GM19043 (cell line): ENCODE measurements at regions not wholly inside any gene's neighbourhood (a gene's known extent, or its start where the extent isn't known, plus 50 kb on each side); places are given as distances from the start of the nearest gene placed in this dataset.

Source experiments
- ATAC-seq: cut with Tn5 transposase; IDR thresholded peaks from one replicate; pipeline ENCODE4 v1.9.1; 2021; ENCODE audit warnings: low read depth; ENCODE audit not compliant: unreplicated experiment

- ATAC-seq: no peak
Measured at GRCh38 chr9:117490199-117490598, 75.3 kb upstream of the ASTN2 start.

GRCh38 chr9:117488659-117489058 is 73.8 kb upstream of the ASTN2 start:
- no peak for ATAC-seq

DNA sequence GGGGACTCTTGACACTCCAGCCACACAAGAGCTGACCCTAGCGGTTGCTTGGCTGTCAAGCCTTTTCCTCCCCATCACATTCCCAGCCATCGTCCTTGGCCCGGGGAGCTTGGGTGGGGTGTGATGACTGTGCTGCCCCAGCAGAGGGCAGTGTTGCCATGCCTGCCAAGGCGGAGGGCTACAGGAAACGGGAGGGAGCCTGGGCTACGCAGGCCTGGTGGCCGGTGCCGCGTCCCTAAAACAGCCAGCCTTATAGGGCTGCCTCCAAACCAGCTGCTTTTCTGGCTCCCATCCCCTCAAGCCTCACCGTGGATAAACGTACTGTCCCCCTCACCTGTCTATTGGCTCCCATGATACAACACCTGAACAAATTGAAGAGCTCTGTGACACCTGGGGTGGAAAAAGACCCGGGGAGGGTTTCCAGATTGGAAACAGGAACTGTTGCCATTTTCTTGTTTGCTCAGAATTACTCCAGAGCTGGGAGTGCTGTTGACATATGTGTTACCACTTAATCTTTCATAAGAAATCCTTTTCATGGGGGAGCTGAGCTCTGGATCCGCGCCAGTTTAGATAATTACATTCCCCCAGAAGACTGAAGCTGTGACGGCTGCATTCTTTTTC is 72.8 kb upstream of the ASTN2 start:
- peak; percentile 96 for ATAC-seq

DNA sequence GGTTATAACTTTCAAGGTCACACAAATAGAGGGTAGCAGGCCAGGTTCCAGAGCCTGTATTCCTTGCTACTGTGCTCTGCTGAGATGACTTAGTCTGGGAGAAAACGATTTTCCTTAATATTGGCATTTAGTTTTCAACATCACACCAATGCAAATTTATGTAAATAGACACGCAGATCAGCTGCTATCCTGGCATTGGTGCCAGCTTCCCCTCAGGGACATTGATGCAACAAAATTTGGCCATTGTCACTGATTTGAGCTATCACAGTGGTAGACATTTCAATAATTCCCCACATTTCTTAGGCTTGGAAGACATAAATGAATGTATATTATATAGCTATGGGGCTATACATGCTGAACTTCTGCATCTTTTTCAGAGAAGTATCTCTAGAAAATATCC is 71.6 kb upstream of the ASTN2 start:
- ATAC-seq: no peak

DNA sequence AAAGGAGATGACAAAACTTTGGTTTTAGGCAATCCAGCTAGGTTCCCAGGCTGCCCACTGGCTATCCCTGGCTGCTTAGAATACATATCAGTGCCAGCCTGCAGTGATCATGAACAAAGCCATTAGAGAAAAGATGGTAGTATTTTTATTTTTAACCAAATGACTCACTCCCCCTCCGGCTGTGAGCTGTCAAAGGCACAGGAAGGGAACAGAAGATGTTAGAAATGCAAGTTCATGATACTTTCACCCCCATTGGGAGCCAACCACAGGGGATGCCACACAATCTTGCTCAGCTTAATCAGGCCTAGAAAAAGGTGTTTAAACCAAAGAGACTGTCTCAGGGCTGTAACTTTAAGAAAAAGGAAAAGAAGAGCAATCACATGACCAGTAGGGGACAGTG is 70.3 kb upstream of the ASTN2 start:
- no peak for ATAC-seq

GRCh38 chr9:117480729-117481128 is 65.9 kb upstream of the ASTN2 start:
- no peak for ATAC-seq

DNA sequence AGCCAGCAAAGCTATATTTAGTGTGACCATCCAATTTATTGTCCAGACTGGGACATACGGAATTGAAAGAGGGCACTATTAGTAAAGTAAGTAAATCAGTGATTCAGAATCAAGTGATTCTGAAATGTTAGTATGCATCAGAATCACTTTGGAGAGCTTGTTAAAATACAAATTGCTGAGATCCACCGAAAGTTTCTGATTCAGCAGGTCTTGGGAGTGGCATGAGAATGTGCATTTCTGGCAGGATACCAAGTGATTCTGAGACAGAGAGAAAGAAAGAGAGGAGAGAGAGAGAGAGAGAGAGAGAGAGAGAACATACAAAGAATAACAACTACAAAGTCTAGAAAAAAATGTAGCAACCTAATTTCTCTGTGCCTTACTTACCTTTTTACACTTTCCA is 65.4 kb upstream of the ASTN2 start:
- ATAC-seq: no peak

- no peak for ATAC-seq
Measured at GRCh38 chr9:117473293-117473692, 58.4 kb upstream of the ASTN2 start.

GRCh38 chr9:117470902-117471301 is 56.0 kb upstream of the ASTN2 start:
- no peak for ATAC-seq

DNA sequence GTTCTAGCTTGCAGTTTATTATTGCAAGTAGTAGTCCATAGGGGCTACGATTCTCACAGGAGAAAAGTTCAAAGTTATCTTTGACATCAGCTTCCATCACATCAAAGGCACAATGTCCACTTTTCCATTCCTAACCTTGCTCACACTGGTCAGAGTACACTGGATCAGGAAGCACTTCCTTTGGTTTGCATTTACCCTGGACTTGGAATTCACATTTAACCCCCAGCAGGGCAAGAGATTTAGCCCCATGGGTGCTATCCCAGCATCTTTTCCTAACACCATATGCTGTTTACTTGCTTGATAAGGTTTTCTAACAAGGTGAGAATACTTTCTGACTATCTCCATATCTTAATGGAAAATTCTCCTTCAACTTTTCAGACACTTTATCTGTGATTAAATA is 55.6 kb upstream of the ASTN2 start:
- no peak for ATAC-seq

- no peak for ATAC-seq
Measured at GRCh38 chr9:117466111-117466510, 51.3 kb upstream of the ASTN2 start.

DNA sequence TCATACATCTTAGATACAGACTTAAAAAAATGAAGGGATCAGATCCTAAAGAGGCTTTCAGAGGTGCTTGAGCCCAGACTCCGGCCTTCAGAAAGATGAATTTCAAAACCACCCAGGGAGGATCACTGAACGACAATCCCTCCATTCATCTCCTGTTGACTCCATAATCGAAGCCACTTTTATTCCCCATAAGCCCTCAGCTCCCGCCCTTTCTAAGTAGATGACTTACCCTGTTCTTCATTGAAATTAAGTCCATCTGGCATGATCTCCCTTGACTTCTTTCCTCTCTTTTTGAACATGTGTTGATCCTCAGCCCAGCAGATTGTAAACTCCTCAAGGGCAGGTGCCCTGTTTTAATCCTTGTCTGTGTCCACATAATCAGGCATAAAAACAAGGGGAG is 50.8 kb upstream of the ASTN2 start:
- ATAC-seq: no peak

DNA sequence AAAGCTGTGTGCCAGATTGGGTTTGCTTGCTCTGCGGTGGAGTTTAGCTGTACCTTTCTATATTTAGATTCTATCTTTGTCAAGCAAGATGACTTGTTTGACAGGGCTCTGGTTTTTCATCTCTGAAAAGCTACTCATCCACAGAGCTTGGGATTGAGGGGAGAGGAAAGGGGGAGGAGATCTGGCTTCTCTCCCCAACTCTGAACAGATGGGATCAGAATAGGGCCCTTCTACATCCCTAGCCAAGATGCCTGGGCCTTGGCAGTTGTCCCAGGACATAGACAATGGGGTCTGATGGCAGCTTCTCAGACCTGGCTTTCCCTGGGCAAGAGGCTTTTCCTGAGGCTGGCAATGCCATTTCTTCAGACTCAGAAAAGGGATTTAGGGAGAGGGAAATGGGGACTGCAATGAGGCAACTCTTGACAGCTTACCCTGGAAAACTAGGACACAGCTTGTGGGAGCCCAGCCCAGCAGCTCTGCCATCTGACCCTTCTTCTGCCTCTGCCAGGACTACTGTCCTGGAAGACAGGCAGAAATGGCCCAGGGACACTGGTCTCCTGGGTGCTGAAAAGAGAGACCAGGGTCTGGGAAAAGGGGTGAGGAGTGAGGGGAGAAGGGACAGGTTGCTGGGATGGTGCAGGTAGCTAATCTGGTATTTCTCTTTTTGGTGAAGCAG is 50.2 kb upstream of the ASTN2 start:
- ATAC-seq: no peak
